ENCODE measurements at regions not wholly inside any gene's neighbourhood (a gene's known extent, or its start where the extent isn't known, plus 50 kb on each side); places are given as distances from the start of the nearest gene placed in this dataset.

DNA sequence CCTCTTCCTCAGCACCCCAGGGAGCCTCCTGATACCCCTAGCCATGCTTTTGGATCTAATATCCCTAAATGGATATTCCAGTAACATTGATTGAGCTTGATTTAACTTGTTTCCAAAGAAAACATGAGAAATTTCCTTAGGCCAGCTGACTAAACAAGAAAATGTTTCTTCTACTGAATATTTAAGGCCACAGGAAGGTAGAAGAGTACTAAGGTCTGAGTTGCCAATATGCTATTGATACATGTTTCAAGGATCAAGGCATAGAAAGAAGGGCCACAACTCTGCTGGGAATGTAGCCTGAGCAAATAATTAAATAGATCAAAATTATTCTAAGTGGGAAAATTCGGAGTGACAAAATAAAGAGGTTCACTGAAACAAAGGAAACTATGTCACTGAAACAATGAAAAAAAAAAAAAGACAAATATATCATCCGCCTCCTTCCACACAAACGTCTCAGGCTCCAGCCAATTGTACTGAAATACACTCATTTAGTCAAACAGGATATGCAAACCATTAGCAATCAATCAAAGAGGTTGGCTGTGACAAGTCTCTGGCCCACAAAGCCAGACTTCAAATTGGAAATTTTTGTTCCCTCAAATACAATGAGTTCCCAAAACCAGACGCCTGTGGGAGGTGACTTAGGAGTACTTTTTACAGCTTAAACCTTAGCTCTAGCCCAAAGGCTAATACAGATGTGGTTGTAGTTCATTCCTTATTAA is 396.2 kb downstream of the HTR7 start:
- no peak for DNase-seq
- Histone ChIP-seq H3K27me3 (no peaks in the 10 kb centered on the region), H3K4me1 (no peaks in the 10 kb centered on the region), H3K9ac (ENCODE audit: low read depth in 2 of 2, low read length in 2 of 2) (no peak overlapping the region), H3K36me3 (no peaks in the 10 kb centered on the region), H3K27ac (no peak overlapping the region), H3K4me3 (no peak overlapping the region), H3K9me3 (no peaks in the 10 kb centered on the region)
- intact Hi-C loops (cut with DNase I), result no loop called here
- TF ChIP-seq CTCF (IDR thresholded peaks at IDR 0.05), result no peak

GRCh38 chr10:90462749-90463470 is 394.9 kb downstream of the HTR7 start:
- H3K4me1 ChIP-seq, result no peaks in the 10 kb centered on the region
- no peak overlapping the region for H3K27ac ChIP-seq
- intact Hi-C loops (cut with DNase I), result no loop called here
- H3K4me3 ChIP-seq, result no peak overlapping the region
- no peaks in the 10 kb centered on the region for H3K27me3 ChIP-seq
- no peaks in the 10 kb centered on the region for H3K9me3 ChIP-seq
- DNase-seq, result no peak
- no peak overlapping the region for H3K9ac ChIP-seq (ENCODE audit: low read depth in 2 of 2, low read length in 2 of 2)
- no peak for TF ChIP-seq CTCF (IDR thresholded peaks at IDR 0.05)
- no peaks in the 10 kb centered on the region for H3K36me3 ChIP-seq

- Histone ChIP-seq H3K4me1 (no peaks in the 10 kb centered on the region), H3K36me3 (no peaks in the 10 kb centered on the region), H3K9me3 (no peaks in the 10 kb centered on the region), H3K9ac (ENCODE audit: low read depth in 2 of 2, low read length in 2 of 2) (no peak overlapping the region), H3K27ac (no peak overlapping the region), H3K27me3 (no peaks in the 10 kb centered on the region), H3K4me3 (no peak overlapping the region)
- no peak for TF ChIP-seq CTCF (IDR thresholded peaks at IDR 0.05)
- intact Hi-C loops (cut with DNase I), result no loop called here
- no peak for DNase-seq
Observed at GRCh38 chr10:90464329-90464728, 393.5 kb downstream of the HTR7 start.

GRCh38 chr10:90470966-90471365 is 386.9 kb downstream of the HTR7 start:
- intact Hi-C loops (cut with DNase I), result no loop called here
- H3K4me1 ChIP-seq, result no peaks in the 10 kb centered on the region
- H3K27me3 ChIP-seq, result no peaks in the 10 kb centered on the region
- H3K9me3 ChIP-seq, result no peaks in the 10 kb centered on the region
- H3K27ac ChIP-seq, result no peak overlapping the region
- DNase-seq, result no peak
- TF ChIP-seq CTCF (IDR thresholded peaks at IDR 0.05), result no peak
- H3K4me3 ChIP-seq, result no peak overlapping the region
- no peak overlapping the region for H3K9ac ChIP-seq (ENCODE audit: low read depth in 2 of 2, low read length in 2 of 2)
- H3K36me3 ChIP-seq, result no peaks in the 10 kb centered on the region

GRCh38 chr10:90480466-90480865 is 377.4 kb downstream of the HTR7 start:
- Histone ChIP-seq H3K9ac (ENCODE audit: low read depth in 2 of 2, low read length in 2 of 2) (no peak overlapping the region), H3K27ac (no peak overlapping the region), H3K4me3 (no peak overlapping the region), H3K9me3 (no peaks in the 10 kb centered on the region), H3K4me1 (no peaks in the 10 kb centered on the region), H3K36me3 (no peaks in the 10 kb centered on the region), H3K27me3 (no peaks in the 10 kb centered on the region)
- intact Hi-C loops (cut with DNase I), result no loop called here
- TF ChIP-seq CTCF (IDR thresholded peaks at IDR 0.05), result no peak
- no peak for DNase-seq
